Gastrocnemius medialis (tissue), 4 donors: ENCODE measurements at regions not wholly inside any gene's neighbourhood (a gene's known extent, or its start where the extent isn't known, plus 50 kb on each side); places are given as distances from the start of the nearest gene placed in this dataset.

ENCODE experiments used
- ATAC-seq, 2 donors: fragments of 150-250 bp; one replicate each; pipeline ENCODE4 v1.9.1; 2016
- DNase-seq, 2 donors: peaks; one replicate each; pipeline ENCODE4 v3.0.0-alpha.2; 2019
- H3K27ac ChIP-seq, 4 donors: fragments of 200-600 bp; sonication (generic); 1 replicate in 1 of 4; 2 replicates in 3 of 4; pipeline ENCODE4 v1.5.1; 2016 to 2018; ENCODE audit warnings: mild to moderate bottlenecking in 2 of 4, moderate library complexity in 1 of 4
- H3K27me3 ChIP-seq, 3 donors: fragments of 200-600 bp; sonication (generic) in 2 of 3; 1 replicate in 1 of 3; 2 replicates in 2 of 3; pipeline versions ENCODE4 v1.5.1 to v1.6.0; 2016 to 2019; ENCODE audit warnings: mild to moderate bottlenecking in 1 of 3, moderate library complexity in 1 of 3
- H3K36me3 ChIP-seq, 2 donors: fragments of 200-600 bp; sonication (generic) in 1 of 2; one replicate each; pipeline ENCODE4 v1.5.1; 2017 to 2018
- H3K4me1 ChIP-seq, 2 donors: fragments of 200-600 bp; sonication (generic) in 1 of 2; one replicate each; pipeline ENCODE4 v1.5.1; 2016 to 2017; ENCODE audit warnings: mild to moderate bottlenecking in 2 of 2
- H3K4me3 ChIP-seq, 4 donors: fragments of 200-600 bp; sonication (generic) in 3 of 4; 1 replicate in 1 of 4; 2 replicates in 3 of 4; pipeline ENCODE4 v1.5.1; 2016 to 2019; ENCODE audit warnings: mild to moderate bottlenecking in 2 of 4
- H3K9me3 ChIP-seq, 3 donors: fragments of 200-600 bp; sonication (generic) in 2 of 3; 1 replicate in 1 of 3; 2 replicates in 2 of 3; pipeline ENCODE4 v1.5.1; 2016 to 2019
- POLR2A ChIP-seq, 2 donors: fragments of 450-650 bp; IDR thresholded peaks; one replicate each; pipeline ENCODE4 v1.6.1; 2017; ENCODE audit warnings: antibody characterized with exemption in 2 of 2, mild to moderate bottlenecking in 2 of 2, moderate library complexity in 2 of 2
- in situ Hi-C, 4 donors: fragments of 200-750 bp; cut with MboI; loops; one replicate each; pipeline versions ENCODE4 v1.15.0 to v1.8.0; 2017; ENCODE audit warnings: low sequenced_read_pairs in 4 of 4
- intact Hi-C: fragments of 100-400 bp; cut with DNase I; formaldehyde crosslinking; loops from one replicate; pipeline ENCODE4 v1.15.1; 2023; ENCODE audit warnings: low total_unique reads
- TF ChIP-seq, protein P1 (sequence below), 5 experiments: fragments of 450-650 bp in 3 of 5; fragments of 200-600 bp in 2 of 5; sonication (generic) in 2 of 5; IDR thresholded peaks in 4 of 5; conservative IDR thresholded peaks in 1 of 5; 1 replicate in 4 of 5; 2 replicates in 1 of 5; pipeline ENCODE4 v1.5.1; 2016 to 2019; ENCODE audit warnings: antibody characterized with exemption in 5 of 5, mild to moderate bottlenecking in 3 of 5, moderate library complexity in 3 of 5

DNA sequence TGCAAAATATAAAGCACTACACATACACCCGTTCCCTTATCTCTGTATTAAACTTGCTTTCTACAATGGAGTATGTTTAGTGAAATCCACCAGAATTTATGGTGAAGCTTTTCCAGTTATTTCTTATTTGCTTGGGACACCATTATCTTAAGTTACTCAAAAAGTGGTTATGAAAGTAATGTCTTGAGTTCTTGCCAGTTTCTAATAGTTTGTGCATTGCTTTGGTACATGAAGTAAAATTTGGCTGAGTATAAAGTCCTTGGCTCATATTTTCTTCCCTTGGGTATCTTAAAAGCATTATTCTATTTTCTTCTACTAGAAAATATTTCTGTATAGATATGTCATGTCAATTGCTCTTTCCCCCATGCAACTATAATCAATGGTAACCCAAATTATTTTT is 85.2 kb downstream of the POLR1F start:
- intact Hi-C loops (loop anchor here (5.0 kb wide), 1 partner anchor 506 kb away; the partner anchor contains the start of gene TWIST1), in situ Hi-C loops (no loop called here)
- Histone ChIP-seq H3K4me1 (no peaks in the 10 kb centered on the region), H3K27ac (no peak overlapping the region), H3K27me3 (no peaks in the 10 kb centered on the region), H3K36me3 (no peaks in the 10 kb centered on the region), H3K9me3 (no peaks in the 10 kb centered on the region), H3K4me3 (no peak overlapping the region)
- DNase-seq (no peak), ATAC-seq (no peak)
- TF ChIP-seq, protein P1, sequence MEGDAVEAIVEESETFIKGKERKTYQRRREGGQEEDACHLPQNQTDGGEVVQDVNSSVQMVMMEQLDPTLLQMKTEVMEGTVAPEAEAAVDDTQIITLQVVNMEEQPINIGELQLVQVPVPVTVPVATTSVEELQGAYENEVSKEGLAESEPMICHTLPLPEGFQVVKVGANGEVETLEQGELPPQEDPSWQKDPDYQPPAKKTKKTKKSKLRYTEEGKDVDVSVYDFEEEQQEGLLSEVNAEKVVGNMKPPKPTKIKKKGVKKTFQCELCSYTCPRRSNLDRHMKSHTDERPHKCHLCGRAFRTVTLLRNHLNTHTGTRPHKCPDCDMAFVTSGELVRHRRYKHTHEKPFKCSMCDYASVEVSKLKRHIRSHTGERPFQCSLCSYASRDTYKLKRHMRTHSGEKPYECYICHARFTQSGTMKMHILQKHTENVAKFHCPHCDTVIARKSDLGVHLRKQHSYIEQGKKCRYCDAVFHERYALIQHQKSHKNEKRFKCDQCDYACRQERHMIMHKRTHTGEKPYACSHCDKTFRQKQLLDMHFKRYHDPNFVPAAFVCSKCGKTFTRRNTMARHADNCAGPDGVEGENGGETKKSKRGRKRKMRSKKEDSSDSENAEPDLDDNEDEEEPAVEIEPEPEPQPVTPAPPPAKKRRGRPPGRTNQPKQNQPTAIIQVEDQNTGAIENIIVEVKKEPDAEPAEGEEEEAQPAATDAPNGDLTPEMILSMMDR (IDR thresholded peaks at IDR 0.05 in 4 of 5, conservative IDR thresholded peaks at IDR 0.05 in 1 of 5) = no peak
- TF ChIP-seq POLR2A (IDR thresholded peaks at IDR 0.05) = no peak

DNA sequence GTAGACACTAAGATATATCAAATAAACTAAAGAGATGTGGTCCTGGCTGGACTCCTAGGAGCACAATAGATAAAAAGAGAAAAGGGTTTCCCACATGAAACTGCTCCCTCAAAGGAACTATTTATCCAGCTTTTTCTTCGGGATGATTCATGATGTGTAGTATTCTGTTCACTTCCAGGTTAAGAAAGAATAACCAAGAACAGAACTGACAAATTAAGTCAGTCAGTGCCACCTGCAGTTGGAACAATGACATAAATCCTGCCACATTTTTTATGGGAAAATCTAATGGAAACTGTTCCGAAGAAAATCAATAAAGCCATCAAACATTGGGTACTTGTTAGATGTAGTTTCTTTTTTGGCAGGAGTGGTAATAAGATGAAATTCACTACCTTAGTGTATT is 87.1 kb downstream of the POLR1F start:
- ATAC-seq (peak; percentile 51 to 65), DNase-seq (no peak)
- Histone ChIP-seq H3K4me1 (no peaks in the 10 kb centered on the region), H3K27me3 (no peaks in the 10 kb centered on the region), H3K4me3 (no peak overlapping the region), H3K9me3 (no peaks in the 10 kb centered on the region), H3K36me3 (no peaks in the 10 kb centered on the region), H3K27ac (no peak overlapping the region)
- TF ChIP-seq, protein P1 (IDR thresholded peaks at IDR 0.05 in 4 of 5, conservative IDR thresholded peaks at IDR 0.05 in 1 of 5) = peak in 1 of 5 experiments; percentile 9
- no peak for TF ChIP-seq POLR2A (IDR thresholded peaks at IDR 0.05)
- in situ Hi-C loops (no loop called here), intact Hi-C loops (loop anchor here (5.0 kb wide), 1 partner anchor 504 kb away; the partner anchor contains the start of gene TWIST1)

DNA sequence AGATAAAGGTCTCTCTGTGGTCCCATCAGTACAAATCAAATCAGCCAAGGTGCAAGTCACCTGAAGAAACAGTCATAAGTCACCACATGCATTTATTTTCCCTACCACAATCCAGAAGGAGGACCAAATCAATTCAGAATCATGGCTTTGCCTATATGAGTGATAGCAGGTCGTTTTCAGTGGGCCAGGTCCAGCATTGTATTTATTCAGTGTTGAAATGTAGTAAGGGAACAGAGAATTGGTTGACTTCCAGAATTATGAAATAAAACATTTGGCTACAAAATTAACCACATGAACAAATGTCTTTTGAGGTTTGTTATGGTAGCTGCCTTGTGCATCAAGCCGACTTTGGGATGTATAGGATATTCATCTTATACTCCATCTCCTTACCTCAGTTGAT is 88.4 kb downstream of the POLR1F start:
- H3K27ac ChIP-seq = no peak overlapping the region
- intact Hi-C loops = loop anchor here (5.0 kb wide), 1 partner anchor 503 kb away; the partner anchor contains the start of gene TWIST1
- H3K36me3 ChIP-seq = no peaks in the 10 kb centered on the region
- in situ Hi-C loops = no loop called here
- ATAC-seq (peak in 1 of 2 donors; percentile 56), DNase-seq (no peak)
- no peak for TF ChIP-seq POLR2A (IDR thresholded peaks at IDR 0.05)
- TF ChIP-seq, protein P1 (IDR thresholded peaks at IDR 0.05 in 4 of 5, conservative IDR thresholded peaks at IDR 0.05 in 1 of 5) = no peak
- H3K4me3 ChIP-seq = no peak overlapping the region
- H3K27me3 ChIP-seq = no peaks in the 10 kb centered on the region
- H3K9me3 ChIP-seq = no peaks in the 10 kb centered on the region
- no peaks in the 10 kb centered on the region for H3K4me1 ChIP-seq

DNA sequence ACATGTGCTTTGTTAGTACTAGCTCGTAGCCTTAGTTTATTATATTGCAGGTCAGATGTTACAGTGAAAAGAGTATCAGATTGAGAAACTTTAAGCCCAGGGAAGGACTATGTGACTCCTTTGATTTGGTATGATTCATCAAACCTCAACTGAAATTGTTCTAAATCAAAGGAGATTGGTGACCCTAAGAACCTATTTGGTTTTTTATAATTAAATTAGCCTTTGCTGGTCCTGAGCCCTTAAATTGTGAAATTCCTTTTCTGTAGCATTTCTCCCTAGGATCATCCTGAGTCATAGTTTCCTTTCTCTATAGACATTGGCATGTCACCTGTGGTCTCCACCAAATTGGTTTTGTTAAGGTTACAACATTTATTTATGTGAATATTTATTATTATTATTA is 89.7 kb downstream of the POLR1F start:
- Histone ChIP-seq H3K9me3 (no peaks in the 10 kb centered on the region), H3K27me3 (no peaks in the 10 kb centered on the region), H3K4me1 (no peaks in the 10 kb centered on the region), H3K4me3 (no peak overlapping the region), H3K27ac (no peak overlapping the region), H3K36me3 (no peaks in the 10 kb centered on the region)
- intact Hi-C loops (no loop called here), in situ Hi-C loops (no loop called here)
- no peak for TF ChIP-seq POLR2A (IDR thresholded peaks at IDR 0.05)
- TF ChIP-seq, protein P1 (IDR thresholded peaks at IDR 0.05 in 4 of 5, conservative IDR thresholded peaks at IDR 0.05 in 1 of 5) = no peak
- DNase-seq (no peak), ATAC-seq (no peak)

DNA sequence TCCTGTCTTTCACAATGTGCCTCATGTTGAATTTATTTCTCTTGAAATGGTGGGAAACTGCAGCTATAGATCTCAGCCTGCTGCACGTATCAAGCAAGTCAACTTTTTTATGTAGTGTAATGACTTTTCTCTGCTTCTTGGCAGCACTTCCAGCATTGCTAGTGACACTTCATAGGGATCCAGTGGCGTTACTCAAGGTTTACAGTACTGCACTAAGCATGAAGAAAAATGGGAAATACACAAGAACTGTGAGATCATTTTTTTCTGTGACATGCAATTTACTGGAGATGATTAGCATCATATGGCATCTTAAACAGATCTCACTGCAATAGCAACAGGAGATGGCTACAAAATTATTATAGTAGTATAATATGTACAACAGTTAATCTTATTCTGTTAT is 90.9 kb downstream of the POLR1F start:
- no peak overlapping the region for H3K4me3 ChIP-seq
- intact Hi-C loops (no loop called here), in situ Hi-C loops (no loop called here)
- ATAC-seq (no peak), DNase-seq (no peak)
- no peaks in the 10 kb centered on the region for H3K27me3 ChIP-seq
- no peaks in the 10 kb centered on the region for H3K36me3 ChIP-seq
- no peak for TF ChIP-seq POLR2A (IDR thresholded peaks at IDR 0.05)
- TF ChIP-seq, protein P1 (IDR thresholded peaks at IDR 0.05 in 4 of 5, conservative IDR thresholded peaks at IDR 0.05 in 1 of 5) = no peak
- H3K4me1 ChIP-seq = no peaks in the 10 kb centered on the region
- H3K9me3 ChIP-seq = no peaks in the 10 kb centered on the region
- no peak overlapping the region for H3K27ac ChIP-seq
